ENCODE measurements at regions not wholly inside any gene's neighbourhood (a gene's known extent, or its start where the extent isn't known, plus 50 kb on each side); places are given as distances from the start of the nearest gene placed in this dataset.

DNA sequence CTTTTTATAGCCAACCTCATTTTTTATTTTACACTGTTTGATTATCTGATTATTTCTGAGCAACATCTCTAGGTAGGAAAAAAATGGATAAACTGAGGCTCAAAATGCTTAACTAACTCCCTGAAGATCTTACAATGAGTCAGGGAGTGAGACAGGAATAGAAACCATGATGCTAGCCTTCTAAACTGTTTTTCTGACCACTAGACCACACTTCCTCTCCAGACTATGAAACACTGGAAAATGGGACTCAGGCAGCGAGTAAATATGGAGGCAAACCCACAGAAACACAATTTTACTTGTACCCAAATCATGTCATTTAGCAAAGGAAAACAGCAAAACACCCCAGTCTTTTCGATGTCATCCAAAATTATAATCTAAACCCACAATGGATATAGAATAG lies 129.9 kb upstream of the ANKH start:
- no peak overlapping the region for H3K27ac ChIP-seq (ENCODE audit: low read depth, low read length)
- TF ChIP-seq, protein P1, sequence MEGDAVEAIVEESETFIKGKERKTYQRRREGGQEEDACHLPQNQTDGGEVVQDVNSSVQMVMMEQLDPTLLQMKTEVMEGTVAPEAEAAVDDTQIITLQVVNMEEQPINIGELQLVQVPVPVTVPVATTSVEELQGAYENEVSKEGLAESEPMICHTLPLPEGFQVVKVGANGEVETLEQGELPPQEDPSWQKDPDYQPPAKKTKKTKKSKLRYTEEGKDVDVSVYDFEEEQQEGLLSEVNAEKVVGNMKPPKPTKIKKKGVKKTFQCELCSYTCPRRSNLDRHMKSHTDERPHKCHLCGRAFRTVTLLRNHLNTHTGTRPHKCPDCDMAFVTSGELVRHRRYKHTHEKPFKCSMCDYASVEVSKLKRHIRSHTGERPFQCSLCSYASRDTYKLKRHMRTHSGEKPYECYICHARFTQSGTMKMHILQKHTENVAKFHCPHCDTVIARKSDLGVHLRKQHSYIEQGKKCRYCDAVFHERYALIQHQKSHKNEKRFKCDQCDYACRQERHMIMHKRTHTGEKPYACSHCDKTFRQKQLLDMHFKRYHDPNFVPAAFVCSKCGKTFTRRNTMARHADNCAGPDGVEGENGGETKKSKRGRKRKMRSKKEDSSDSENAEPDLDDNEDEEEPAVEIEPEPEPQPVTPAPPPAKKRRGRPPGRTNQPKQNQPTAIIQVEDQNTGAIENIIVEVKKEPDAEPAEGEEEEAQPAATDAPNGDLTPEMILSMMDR (IDR thresholded peaks at IDR 0.05; ENCODE audit: insufficient read depth, low read depth, low read length) = no peak
- TF ChIP-seq EZH2 (IDR thresholded peaks at IDR 0.05; ENCODE audit: insufficient read depth, low read length) = no peak
- peaks cover 11% of the 10 kb centered on the region for H3K27me3 ChIP-seq (ENCODE audit: insufficient read depth, low read length)
- Mint-ChIP-seq H3K4me1 (ENCODE audit: low read depth, unreplicated experiment) (peaks cover 4% of the 10 kb centered on the region), H3K27ac (ENCODE audit: unreplicated experiment) (no peak overlapping the region), H3K4me3 (ENCODE audit: unreplicated experiment) (no peak overlapping the region), H3K27me3 (ENCODE audit: low read depth, unreplicated experiment) (no peaks in the 10 kb centered on the region), H3K9me3 (ENCODE audit: unreplicated experiment) (peaks cover 4% of the 10 kb centered on the region), H3K36me3 (ENCODE audit: low read depth, unreplicated experiment) (no peaks in the 10 kb centered on the region)
- no peak overlapping the region for H2AFZ ChIP-seq (ENCODE audit: low read depth, low read length)
- H3K36me3 ChIP-seq (ENCODE audit: insufficient read depth, low read length) = no peaks in the 10 kb centered on the region
- H3K4me1 ChIP-seq (ENCODE audit: insufficient read depth, low read length) = no peaks in the 10 kb centered on the region
- no peak overlapping the region for H3K9ac ChIP-seq (ENCODE audit: low read length)
- H3K9me3 ChIP-seq (ENCODE audit: insufficient read depth, low read depth, low read length) = peaks cover 9% of the 10 kb centered on the region
- H3K4me3 ChIP-seq (ENCODE audit: insufficient read depth, low read depth, low read length) = no peak overlapping the region
- no peaks in the 10 kb centered on the region for H4K20me1 ChIP-seq (ENCODE audit: insufficient read depth, low read length)
- DNase-seq (ENCODE audit: low read depth) (no peak), FAIRE-seq (no peak)
- no peaks in the 10 kb centered on the region for H3K79me2 ChIP-seq (ENCODE audit: insufficient read depth, low read length)
- no peak overlapping the region for H3K4me2 ChIP-seq (ENCODE audit: low read length)

DNA sequence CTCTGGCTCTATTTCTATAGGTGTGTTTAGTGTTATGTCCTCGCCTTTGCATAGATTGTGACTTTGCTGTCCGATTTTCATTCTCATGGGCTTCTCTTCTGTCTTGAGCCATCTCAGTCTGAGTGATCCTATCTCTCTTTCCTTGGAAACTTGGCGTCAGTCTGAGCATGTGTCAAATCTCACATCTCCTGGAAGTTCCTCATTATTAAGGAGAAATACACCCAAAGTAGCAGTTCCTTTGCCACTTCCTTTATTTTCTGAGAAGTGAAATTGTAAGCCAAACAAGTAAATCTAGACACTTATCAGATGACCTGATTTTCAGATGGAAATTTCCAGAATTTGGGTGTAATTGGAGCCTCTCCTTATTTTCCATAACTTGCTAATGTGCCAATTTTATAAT lies 126.9 kb upstream of the ANKH start:
- H3K9ac ChIP-seq (ENCODE audit: low read length) = no peak overlapping the region
- FAIRE-seq (no peak), DNase-seq (ENCODE audit: low read depth) (no peak)
- H3K4me3 ChIP-seq (ENCODE audit: insufficient read depth, low read depth, low read length) = no peak overlapping the region
- no peaks in the 10 kb centered on the region for H3K4me1 ChIP-seq (ENCODE audit: insufficient read depth, low read length)
- no peaks in the 10 kb centered on the region for H3K36me3 Mint-ChIP-seq (ENCODE audit: low read depth, unreplicated experiment)
- peaks cover 11% of the 10 kb centered on the region for H3K27me3 ChIP-seq (ENCODE audit: insufficient read depth, low read length)
- H3K9me3 Mint-ChIP-seq (ENCODE audit: unreplicated experiment) = peaks cover 4% of the 10 kb centered on the region
- H3K27ac ChIP-seq (ENCODE audit: low read depth, low read length) = no peak overlapping the region
- no peak overlapping the region for H2AFZ ChIP-seq (ENCODE audit: low read depth, low read length)
- H3K27me3 Mint-ChIP-seq (ENCODE audit: low read depth, unreplicated experiment) = no peaks in the 10 kb centered on the region
- H4K20me1 ChIP-seq (ENCODE audit: insufficient read depth, low read length) = no peaks in the 10 kb centered on the region
- no peaks in the 10 kb centered on the region for H3K4me1 Mint-ChIP-seq (ENCODE audit: low read depth, unreplicated experiment)
- no peak overlapping the region for H3K27ac Mint-ChIP-seq (ENCODE audit: unreplicated experiment)
- no peak overlapping the region for H3K4me2 ChIP-seq (ENCODE audit: low read length)
- no peak for TF ChIP-seq EZH2 (IDR thresholded peaks at IDR 0.05; ENCODE audit: insufficient read depth, low read length)
- TF ChIP-seq, protein P1 (IDR thresholded peaks at IDR 0.05; ENCODE audit: insufficient read depth, low read depth, low read length) = no peak
- peaks cover 9% of the 10 kb centered on the region for H3K9me3 ChIP-seq (ENCODE audit: insufficient read depth, low read depth, low read length)
- H3K4me3 Mint-ChIP-seq (ENCODE audit: unreplicated experiment) = no peak overlapping the region
- no peaks in the 10 kb centered on the region for H3K36me3 ChIP-seq (ENCODE audit: insufficient read depth, low read length)
- no peaks in the 10 kb centered on the region for H3K79me2 ChIP-seq (ENCODE audit: insufficient read depth, low read length)

DNA sequence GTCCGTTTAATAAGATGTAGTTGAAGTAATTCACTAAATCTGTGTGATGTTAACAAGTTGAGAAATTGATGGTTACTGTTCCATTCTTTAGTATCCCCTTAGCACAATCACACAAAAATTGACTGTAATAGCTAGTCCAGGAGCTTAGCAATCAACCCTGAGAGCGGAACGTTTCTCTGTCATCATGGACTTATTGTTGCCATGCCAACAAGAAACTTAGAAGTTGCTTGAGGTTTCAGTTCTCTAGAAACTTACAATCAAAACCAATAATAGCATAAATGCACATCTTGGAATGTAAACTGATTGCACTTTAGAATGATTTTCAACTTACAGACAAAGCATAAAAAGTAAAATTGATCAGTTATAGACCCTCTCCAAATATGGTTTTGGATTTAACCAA lies 125.4 kb upstream of the ANKH start:
- Histone ChIP-seq H4K20me1 (ENCODE audit: insufficient read depth, low read length) (no peaks in the 10 kb centered on the region), H3K27me3 (ENCODE audit: insufficient read depth, low read length) (peaks cover 11% of the 10 kb centered on the region), H3K4me1 (ENCODE audit: insufficient read depth, low read length) (no peaks in the 10 kb centered on the region), H3K36me3 (ENCODE audit: insufficient read depth, low read length) (no peaks in the 10 kb centered on the region), H3K4me3 (ENCODE audit: insufficient read depth, low read depth, low read length) (no peak overlapping the region), H2AFZ (ENCODE audit: low read depth, low read length) (no peak overlapping the region), H3K9ac (ENCODE audit: low read length) (no peak overlapping the region), H3K27ac (ENCODE audit: low read depth, low read length) (no peak overlapping the region), H3K4me2 (ENCODE audit: low read length) (no peak overlapping the region), H3K79me2 (ENCODE audit: insufficient read depth, low read length) (no peaks in the 10 kb centered on the region), H3K9me3 (ENCODE audit: insufficient read depth, low read depth, low read length) (peaks cover 9% of the 10 kb centered on the region)
- Mint-ChIP-seq H3K4me1 (ENCODE audit: low read depth, unreplicated experiment) (no peaks in the 10 kb centered on the region), H3K4me3 (ENCODE audit: unreplicated experiment) (no peak overlapping the region), H3K36me3 (ENCODE audit: low read depth, unreplicated experiment) (no peaks in the 10 kb centered on the region), H3K9me3 (ENCODE audit: unreplicated experiment) (peaks cover 4% of the 10 kb centered on the region), H3K27ac (ENCODE audit: unreplicated experiment) (no peak overlapping the region), H3K27me3 (ENCODE audit: low read depth, unreplicated experiment) (no peaks in the 10 kb centered on the region)
- TF ChIP-seq, protein P1 (IDR thresholded peaks at IDR 0.05; ENCODE audit: insufficient read depth, low read depth, low read length) = no peak
- no peak for TF ChIP-seq EZH2 (IDR thresholded peaks at IDR 0.05; ENCODE audit: insufficient read depth, low read length)
- FAIRE-seq = no peak
- DNase-seq (ENCODE audit: low read depth) = no peak

Data from astrocyte (in vitro differentiated cells and primary cell).